ENCODE measurements at regions not wholly inside any gene's neighbourhood (a gene's known extent, or its start where the extent isn't known, plus 50 kb on each side); places are given as distances from the start of the nearest gene placed in this dataset.

GRCh38 chr7:17211307-17211836 lies 87.1 kb upstream of the AHR start:
- TF ChIP-seq CTCF (IDR thresholded peaks at IDR 0.05) = no peak
- H3K4me1 ChIP-seq = no peaks in the 10 kb centered on the region
- H3K27me3 ChIP-seq = no peaks in the 10 kb centered on the region
- no peaks in the 10 kb centered on the region for H3K9me3 ChIP-seq
- no peak for DNase-seq
- no peaks in the 10 kb centered on the region for H3K36me3 ChIP-seq
- intact Hi-C loops (cut with DNase I; ENCODE audit: low total_unique reads) = no loop called here
- no peak overlapping the region for H3K4me3 ChIP-seq
- H3K27ac ChIP-seq = no peak overlapping the region

GRCh38 chr7:17212188-17212587 lies 86.3 kb upstream of the AHR start:
- no peaks in the 10 kb centered on the region for H3K9me3 ChIP-seq
- no peaks in the 10 kb centered on the region for H3K36me3 ChIP-seq
- no peak for DNase-seq
- no peak for TF ChIP-seq CTCF (IDR thresholded peaks at IDR 0.05)
- H3K4me1 ChIP-seq = no peaks in the 10 kb centered on the region
- H3K27me3 ChIP-seq = no peaks in the 10 kb centered on the region
- no peak overlapping the region for H3K27ac ChIP-seq
- intact Hi-C loops (cut with DNase I; ENCODE audit: low total_unique reads) = no loop called here
- no peak overlapping the region for H3K4me3 ChIP-seq

- intact Hi-C loops (cut with DNase I; ENCODE audit: low total_unique reads) = no loop called here
- peaks cover 0 to 22% (median 8%) of the 10 kb centered on the region in 4 donors for H3K4me1 ChIP-seq
- H3K36me3 ChIP-seq = no peaks in the 10 kb centered on the region
- H3K9me3 ChIP-seq = no peaks in the 10 kb centered on the region
- no peak overlapping the region for H3K4me3 ChIP-seq
- DNase-seq = no peak
- H3K27ac ChIP-seq = no peak overlapping the region
- H3K27me3 ChIP-seq = no peaks in the 10 kb centered on the region
- TF ChIP-seq CTCF (IDR thresholded peaks at IDR 0.05) = no peak
These were observed 70.5 kb upstream of the AHR start for GRCh38 chr7:17227766-17228490.

- DNase-seq = no peak
- Histone ChIP-seq H3K9me3 (no peaks in the 10 kb centered on the region), H3K27ac (no peak overlapping the region), H3K27me3 (no peaks in the 10 kb centered on the region), H3K36me3 (no peaks in the 10 kb centered on the region), H3K4me3 (no peak overlapping the region), H3K4me1 (peaks cover 0 to 30% (median 8%) of the 10 kb centered on the region in 4 donors)
- no peak for TF ChIP-seq CTCF (IDR thresholded peaks at IDR 0.05)
- intact Hi-C loops (cut with DNase I; ENCODE audit: low total_unique reads) = no loop called here
These were observed 69.2 kb upstream of the AHR start for GRCh38 chr7:17229228-17229627.

GRCh38 chr7:17230099-17230807 lies 68.2 kb upstream of the AHR start:
- Histone ChIP-seq H3K27me3 (no peaks in the 10 kb centered on the region), H3K4me1 (peaks cover 0 to 38% (median 8%) of the 10 kb centered on the region in 4 donors), H3K36me3 (no peaks in the 10 kb centered on the region), H3K9me3 (no peaks in the 10 kb centered on the region), H3K4me3 (no peak overlapping the region), H3K27ac (peak overlapping the region in 1 of 2 donors; percentile 12)
- DNase-seq = no peak
- intact Hi-C loops (cut with DNase I; ENCODE audit: low total_unique reads) = no loop called here
- TF ChIP-seq CTCF (IDR thresholded peaks at IDR 0.05) = no peak

Data from tibial artery (tissue), 4 donors.